WTC11 (cell line): ENCODE measurements at regions not wholly inside any gene's neighbourhood (a gene's known extent, or its start where the extent isn't known, plus 50 kb on each side); places are given as distances from the start of the nearest gene placed in this dataset.
"Not testable (repeated sequence)": the region's sequence is repeated elsewhere in the genome, so short reads cannot be mapped to it uniquely, and the experiment has no call there.

Experiments
- ATAC-seq: fragments of 200-7000 bp; cut with Tn5 transposase; 2 replicates; pipeline ENCODE4 v1.10.0; 2021; ENCODE audit warnings: mild to moderate bottlenecking, moderate library complexity
- CTCF ChIA-PET: fragments of 300-600 bp; sonication (Branson Sonifier 250); formaldehyde crosslinking; loops from one replicate; lab custom pipeline; 2021; ENCODE audit warnings: antibody characterized with exemption; lab: Charles Lee
- POLR2A ChIA-PET: fragments of 350-600 bp; sonication (Branson Sonifier 250); formaldehyde crosslinking; loops from one replicate; lab custom pipeline; 2021; ENCODE audit warnings: antibody characterized with exemption; lab: Charles Lee
- DNase-seq: peaks from one replicate; pipeline ENCODE4 v3.0.0; 2021; ENCODE audit warnings: low spot score
- H3K27ac Mint-ChIP-seq: 2 replicates; pipeline ENCODE4 v1.8.0; 2021; ENCODE audit warnings: mixed read lengths
- H3K27me3 Mint-ChIP-seq: 2 replicates; pipeline ENCODE4 v1.8.0; 2021; ENCODE audit warnings: low read depth, mild to moderate bottlenecking, moderate library complexity, mixed read lengths
- H3K36me3 Mint-ChIP-seq: 2 replicates; pipeline ENCODE4 v1.8.0; 2021; ENCODE audit warnings: mixed read lengths
- H3K4me1 Mint-ChIP-seq: 2 replicates; pipeline ENCODE4 v1.8.0; 2022; ENCODE audit warnings: mixed read lengths
- H3K4me3 Mint-ChIP-seq: 2 replicates; pipeline ENCODE4 v1.8.0; 2021; ENCODE audit warnings: mild to moderate bottlenecking, moderate library complexity, mixed read lengths
- H3K9me3 Mint-ChIP-seq: 2 replicates; pipeline ENCODE4 v1.8.0; 2021; ENCODE audit warnings: mixed read lengths
- CREB1 ChIP-seq: sonication (generic); formaldehyde crosslinking; IDR thresholded peaks from 2 replicates; pipeline ENCODE4 v1.8.0; 2023; ENCODE audit warnings: mild to moderate bottlenecking, missing genetic modification reagents
- FOXK1 ChIP-seq: sonication (generic); formaldehyde crosslinking; IDR thresholded peaks from 2 replicates; pipeline ENCODE4 v1.8.0; 2022; ENCODE audit warnings: mild to moderate bottlenecking, moderate library complexity, missing genetic modification reagents
- GABPB1 ChIP-seq: sonication (generic); formaldehyde crosslinking; IDR thresholded peaks from 2 replicates; pipeline ENCODE4 v1.8.1; 2023; ENCODE audit warnings: mild to moderate bottlenecking, missing genetic modification reagents
- HMGXB4 ChIP-seq: sonication (generic); formaldehyde crosslinking; IDR thresholded peaks from 2 replicates; pipeline ENCODE4 v1.8.1; 2023; ENCODE audit warnings: mild to moderate bottlenecking, moderate library complexity, missing genetic modification reagents
- NR2C2 ChIP-seq: sonication (generic); formaldehyde crosslinking; IDR thresholded peaks from 2 replicates; pipeline ENCODE4 v1.8.0; 2022; ENCODE audit warnings: mild to moderate bottlenecking, missing genetic modification reagents
- SMAD4 ChIP-seq: sonication (generic); formaldehyde crosslinking; IDR thresholded peaks from 2 replicates; pipeline ENCODE4 v1.8.0; 2022; ENCODE audit warnings: mild to moderate bottlenecking, missing genetic modification reagents
- SP1 ChIP-seq: sonication (generic); formaldehyde crosslinking; conservative IDR thresholded peaks from 2 replicates; pipeline ENCODE4 v1.8.1; 2022; ENCODE audit warnings: missing genetic modification reagents
- TF ChIP-seq, protein P1 (sequence below): sonication (generic); formaldehyde crosslinking; IDR thresholded peaks from 2 replicates; pipeline ENCODE4 v1.8.1; 2023; ENCODE audit warnings: mild to moderate bottlenecking, missing genetic modification reagents

DNA sequence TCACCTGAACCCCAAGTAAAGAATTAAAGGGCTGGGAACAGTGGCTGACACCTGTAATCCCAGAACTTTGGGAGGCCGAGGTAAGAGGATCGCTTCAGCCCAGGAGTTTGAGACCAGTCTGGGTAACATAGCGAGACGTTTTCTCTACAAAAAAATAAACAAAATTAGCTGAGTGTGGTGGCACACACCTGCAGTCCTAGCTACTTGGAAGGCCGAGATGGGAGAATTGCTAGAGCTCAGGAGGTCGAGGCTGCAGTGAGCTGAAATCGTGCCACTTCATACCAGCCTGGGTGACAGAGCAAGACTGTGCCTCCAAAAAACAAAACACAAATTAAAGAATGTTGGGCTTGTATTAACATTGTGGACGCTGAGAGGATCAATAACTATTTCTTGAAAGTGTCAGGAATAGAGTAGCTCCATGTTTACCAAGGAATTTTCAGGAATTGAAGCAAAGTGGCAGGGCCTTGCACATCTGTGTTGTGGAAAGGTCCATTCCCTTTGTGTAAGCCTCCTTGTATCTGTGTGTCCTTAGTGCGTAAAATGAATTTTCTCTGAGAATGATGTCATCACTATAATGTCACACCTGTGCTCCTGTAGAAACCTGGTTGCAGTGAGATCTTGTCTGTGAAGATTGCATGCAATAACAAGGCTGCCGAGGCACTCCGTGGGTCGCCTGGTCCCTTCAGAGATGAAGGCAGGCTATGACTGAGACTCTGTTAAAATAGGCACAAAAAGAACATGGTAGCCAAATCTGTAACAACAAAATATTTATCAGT, 2692.6 kb upstream of the DEFB115 start:
- DNase-seq, H3K27ac Mint-ChIP-seq, POLR2A ChIA-PET, CTCF ChIA-PET, H3K4me3 Mint-ChIP-seq, ATAC-seq: not testable (repeated sequence)
- Mint-ChIP-seq H3K36me3 (peaks cover 52% of the 10 kb centered on the region), H3K27me3 (peaks cover 13% of the 10 kb centered on the region; the same call in 1 of the 2 replicates), H3K9me3 (peaks cover 57% of the 10 kb centered on the region), H3K4me1 (peaks cover 17% of the 10 kb centered on the region)

DNA sequence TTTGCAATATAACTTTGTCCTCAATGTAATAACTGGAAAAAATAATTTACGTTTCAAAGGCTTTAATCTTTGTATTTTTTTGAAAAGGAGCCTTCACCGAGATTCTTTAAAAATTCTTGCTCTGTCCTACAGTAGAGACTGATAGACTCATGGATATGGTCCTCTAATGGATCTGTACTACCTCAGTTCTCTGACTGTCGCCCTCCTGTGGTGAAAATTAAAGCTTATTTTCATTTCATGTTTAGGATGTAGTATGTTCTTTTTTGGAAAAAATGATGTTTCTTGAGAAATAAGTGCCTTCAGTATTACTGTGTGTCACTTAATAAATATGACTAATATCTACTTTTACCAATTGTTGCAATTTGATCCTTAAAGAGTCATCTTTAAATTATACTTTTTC, 2681.5 kb upstream of the DEFB115 start:
- peaks cover 43% of the 10 kb centered on the region for H3K9me3 Mint-ChIP-seq
- DNase-seq, POLR2A ChIA-PET, H3K27ac Mint-ChIP-seq, H3K4me1 Mint-ChIP-seq, ATAC-seq, H3K4me3 Mint-ChIP-seq, H3K27me3 Mint-ChIP-seq, CTCF ChIA-PET: not testable (repeated sequence)
- peaks cover 52% of the 10 kb centered on the region for H3K36me3 Mint-ChIP-seq

DNA sequence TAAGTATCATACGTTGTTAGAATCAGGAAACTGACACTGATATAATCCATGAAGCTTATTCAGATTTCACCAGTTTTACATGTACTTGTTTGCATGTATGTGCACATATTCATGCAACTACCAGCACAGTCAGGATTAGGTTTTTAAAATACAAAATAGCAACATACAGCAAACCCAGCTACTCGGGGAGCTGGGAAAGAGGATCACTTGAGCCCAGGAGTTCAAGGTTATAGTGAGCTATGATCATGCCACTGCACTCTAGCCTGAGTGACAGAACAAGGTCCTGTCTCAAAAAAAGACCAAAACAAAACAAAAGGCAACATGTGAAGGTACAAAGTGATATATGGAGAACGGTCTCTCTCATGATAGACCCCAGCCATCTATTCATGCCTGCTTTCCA, 2665.8 kb upstream of the DEFB115 start:
- peaks cover 17% of the 10 kb centered on the region for H3K4me1 Mint-ChIP-seq
- H3K27ac Mint-ChIP-seq, H3K27me3 Mint-ChIP-seq, H3K36me3 Mint-ChIP-seq, DNase-seq, CTCF ChIA-PET, ATAC-seq, POLR2A ChIA-PET, H3K4me3 Mint-ChIP-seq, H3K9me3 Mint-ChIP-seq: not testable (repeated sequence)

- POLR2A ChIA-PET, DNase-seq, H3K27me3 Mint-ChIP-seq, H3K27ac Mint-ChIP-seq, H3K9me3 Mint-ChIP-seq, ATAC-seq, H3K4me3 Mint-ChIP-seq, H3K36me3 Mint-ChIP-seq: not testable (repeated sequence)
- CTCF ChIA-PET: interaction anchor here (1.5 kb wide), 1 partner anchor 10 kb away, joined by 3 read pairs; no protein-coding TSS in a partner anchor
- H3K4me1 Mint-ChIP-seq: peaks cover 17% of the 10 kb centered on the region
Measured at GRCh38 chr20:28593383-28593782, 2664.1 kb upstream of the DEFB115 start.

DNA sequence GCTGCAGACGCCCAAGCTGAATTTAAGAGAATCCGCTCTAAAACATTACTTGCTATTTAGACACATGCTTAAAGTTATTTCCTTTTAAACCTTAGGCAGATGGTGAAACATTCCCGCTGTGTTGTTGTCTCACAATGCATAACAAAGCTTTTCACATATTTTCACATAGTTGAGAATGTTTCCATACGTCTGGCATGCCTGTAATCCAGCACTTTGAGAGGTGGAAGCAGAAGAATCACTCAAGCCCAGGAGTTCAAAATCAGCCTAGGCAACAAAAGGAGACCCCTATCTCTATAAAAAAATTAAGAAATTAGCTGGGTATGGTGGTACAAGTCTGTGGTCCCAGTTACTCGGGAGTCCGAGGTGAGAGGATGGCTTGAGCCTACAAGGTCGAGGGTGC, 2663.0 kb upstream of the DEFB115 start:
- H3K27me3 Mint-ChIP-seq, H3K36me3 Mint-ChIP-seq, ATAC-seq, H3K9me3 Mint-ChIP-seq, DNase-seq, POLR2A ChIA-PET, H3K4me3 Mint-ChIP-seq: not testable (repeated sequence)
- Mint-ChIP-seq H3K4me1 (peaks cover 17% of the 10 kb centered on the region), H3K27ac (peak overlapping the region; percentile 60)
- CTCF ChIA-PET: interaction anchor here (1.5 kb wide), 1 partner anchor 9 kb away, joined by 3 read pairs; no protein-coding TSS in a partner anchor

GRCh38 chr20:28602006-28602402, 2655.5 kb upstream of the DEFB115 start:
- POLR2A ChIA-PET, CTCF ChIA-PET, H3K36me3 Mint-ChIP-seq: not testable (repeated sequence)

DNA sequence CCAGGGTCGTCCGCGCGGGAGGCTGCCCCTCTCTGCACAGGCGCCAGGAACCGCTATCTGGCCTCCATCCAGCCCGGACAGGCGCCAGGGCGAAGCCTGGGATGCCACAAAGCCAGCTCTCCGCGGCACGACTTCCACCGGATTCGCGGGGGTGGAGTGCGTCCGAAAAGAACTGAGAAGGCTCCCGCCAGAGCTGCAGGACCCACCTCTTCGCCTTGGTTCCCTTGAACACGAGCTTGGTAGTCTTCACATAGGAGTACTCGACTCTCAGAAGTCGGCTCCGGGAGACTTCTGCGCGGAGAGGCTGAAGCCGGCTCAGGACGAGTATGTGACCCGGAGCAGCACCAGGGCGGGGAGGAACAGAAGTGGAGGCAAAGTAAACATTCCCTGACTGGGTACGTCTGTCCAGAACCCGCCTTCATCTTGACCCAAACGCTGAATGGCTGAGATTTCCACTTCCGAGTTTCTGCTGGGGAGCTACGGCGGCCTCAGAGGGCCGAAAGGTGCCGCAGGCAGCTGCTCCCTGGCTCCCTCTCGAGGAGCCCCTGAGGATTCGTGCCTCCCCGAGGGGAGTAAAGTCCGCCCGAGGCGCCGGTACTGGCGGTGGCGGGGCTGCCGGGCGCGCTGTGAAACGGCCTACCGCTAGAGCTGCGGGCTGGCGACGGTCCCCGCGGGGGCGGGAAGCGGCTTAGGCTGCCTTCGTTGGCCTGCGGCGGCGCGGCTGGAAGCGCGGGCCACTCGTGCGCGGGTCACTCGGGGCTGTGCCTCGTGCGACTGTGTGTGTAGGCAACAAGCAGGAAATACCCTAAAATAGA, 2654.9 kb upstream of the DEFB115 start:
- CTCF ChIA-PET: interaction anchor here (1.4 kb wide), 1 partner anchor 8 kb away, joined by 3 read pairs; no protein-coding TSS in a partner anchor
- Mint-ChIP-seq H3K9me3 (peaks cover 18% of the 10 kb centered on the region), H3K4me3 (peak overlapping the region; percentile 96), H3K27ac (peak overlapping the region; percentile 95), H3K4me1 (peaks cover 10% of the 10 kb centered on the region)
- H3K27me3 Mint-ChIP-seq, POLR2A ChIA-PET, H3K36me3 Mint-ChIP-seq: not testable (repeated sequence)
- ATAC-seq (peak; percentile 99), DNase-seq (peak; percentile 85)
- TF ChIP-seq, protein P1, sequence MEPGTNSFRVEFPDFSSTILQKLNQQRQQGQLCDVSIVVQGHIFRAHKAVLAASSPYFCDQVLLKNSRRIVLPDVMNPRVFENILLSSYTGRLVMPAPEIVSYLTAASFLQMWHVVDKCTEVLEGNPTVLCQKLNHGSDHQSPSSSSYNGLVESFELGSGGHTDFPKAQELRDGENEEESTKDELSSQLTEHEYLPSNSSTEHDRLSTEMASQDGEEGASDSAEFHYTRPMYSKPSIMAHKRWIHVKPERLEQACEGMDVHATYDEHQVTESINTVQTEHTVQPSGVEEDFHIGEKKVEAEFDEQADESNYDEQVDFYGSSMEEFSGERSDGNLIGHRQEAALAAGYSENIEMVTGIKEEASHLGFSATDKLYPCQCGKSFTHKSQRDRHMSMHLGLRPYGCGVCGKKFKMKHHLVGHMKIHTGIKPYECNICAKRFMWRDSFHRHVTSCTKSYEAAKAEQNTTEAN: 0 out of 2 replicates have a peak, but pooled peaks have one; percentile 19
- TF ChIP-seq FOXK1 (CRISPR knock-in tag): peak; percentile 67
- TF ChIP-seq SP1 (CRISPR knock-in tag): peak; percentile 46
- peak; percentile 81; the same call in 1 of the 2 replicates for TF ChIP-seq HMGXB4
- TF ChIP-seq GABPB1 (CRISPR knock-in tag): peak; percentile 47; the same call in 1 of the 2 replicates
- TF ChIP-seq NR2C2: 0 out of 2 replicates have a peak, but pooled peaks have one; percentile 34
- 0 out of 2 replicates have a peak, but pooled peaks have one; percentile 54 for TF ChIP-seq SMAD4 (CRISPR knock-in tag)
- 0 out of 2 replicates have a peak, but pooled peaks have one; percentile 17 for TF ChIP-seq CREB1 (CRISPR knock-in tag)

More at GRCh38 chr20:28602006-28602402, 2655.5 kb upstream of the DEFB115 start:
- ATAC-seq, DNase-seq, H3K27me3 Mint-ChIP-seq: not testable (repeated sequence)
- peak overlapping the region; percentile 71 for H3K27ac Mint-ChIP-seq
- peak overlapping the region; percentile 96 for H3K4me3 Mint-ChIP-seq
- peaks cover 18% of the 10 kb centered on the region for H3K9me3 Mint-ChIP-seq
- H3K4me1 Mint-ChIP-seq: peaks cover 10% of the 10 kb centered on the region
